ENCODE measurements at regions not wholly inside any gene's neighbourhood (a gene's known extent, or its start where the extent isn't known, plus 50 kb on each side); places are given as distances from the start of the nearest gene placed in this dataset.

GRCh38 chr19:30760014-30760413, 387.8 kb downstream of the ZNF536 start (continued):
- TF ChIP-seq ZNF462 (CRISPR knock-in tag; IDR thresholded peaks at IDR 0.05) (no peak), NANOG (IDR thresholded peaks at IDR 0.05; ENCODE audit: borderline replicate concordance) (no peak)

GRCh38 chr19:30757837-30758617, 385.8 kb downstream of the ZNF536 start:
- no peaks in the 10 kb centered on the region for H3K4me1 Mint-ChIP-seq
- no peaks in the 10 kb centered on the region; the same call in 2 of the 3 replicates for H3K9me3 Mint-ChIP-seq
- no peaks in the 10 kb centered on the region for H4K20me1 ChIP-seq (replicated peaks; ENCODE audit: insufficient read depth)
- H3K4me1 ChIP-seq (ENCODE audit: insufficient read depth), result no peaks in the 10 kb centered on the region
- H3K36me3 ChIP-seq (ENCODE audit: insufficient read depth), result no peaks in the 10 kb centered on the region
- no peak overlapping the region for H3K4me3 Mint-ChIP-seq
- peaks cover 6% of the 10 kb centered on the region for H3K27me3 Mint-ChIP-seq (ENCODE audit: insufficient read depth, low read depth, poor library complexity)
- no peaks in the 10 kb centered on the region; the same call in 1 of the 3 replicates for H3K36me3 Mint-ChIP-seq (ENCODE audit: low read depth)
- H3K27me3 ChIP-seq (ENCODE audit: insufficient read depth), result no peaks in the 10 kb centered on the region
- DNase-seq (ENCODE audit: low spot score) (no peak), ATAC-seq (no peak)
- H3K4me2 ChIP-seq, result no peak overlapping the region
- TF ChIP-seq NANOG (IDR thresholded peaks at IDR 0.05; ENCODE audit: borderline replicate concordance) (no peak), POLR2AphosphoS5 (IDR thresholded peaks at IDR 0.05; ENCODE audit: low read depth) (no peak), EZH2phosphoT487 (IDR thresholded peaks at IDR 0.05; ENCODE audit: unreplicated experiment) (no peak), JUNB (IDR thresholded peaks at IDR 0.05; ENCODE audit: unreplicated experiment) (no peak), CREB1 (CRISPR knock-in tag; IDR thresholded peaks at IDR 0.05; ENCODE audit: low read depth) (no peak)
- H2AFZ ChIP-seq, result no peak overlapping the region
- H3K79me2 ChIP-seq (replicated peaks; ENCODE audit: insufficient read depth), result no peaks in the 10 kb centered on the region
- no peak overlapping the region for H3K27ac ChIP-seq (ENCODE audit: low read depth)
- H3K9me2 ChIP-seq (ENCODE audit: insufficient read depth), result no peaks in the 10 kb centered on the region; the same call in 1 of the 2 replicates
- no peak overlapping the region for H3K27ac Mint-ChIP-seq
- no peak overlapping the region for H3K4me3 ChIP-seq
- H3F3A ChIP-seq (replicated peaks; ENCODE audit: low read depth), result no peaks in the 10 kb centered on the region
